ENCODE measurements at regions not wholly inside any gene's neighbourhood (a gene's known extent, or its start where the extent isn't known, plus 50 kb on each side); places are given as distances from the start of the nearest gene placed in this dataset.
"Not testable (repeated sequence)": the region's sequence is repeated elsewhere in the genome, so short reads cannot be mapped to it uniquely, and the experiment has no call there.

GRCh38 chr1:190943722-190944121 lies 466.1 kb upstream of the BRINP3 start:
- TF ChIP-seq, protein P1, sequence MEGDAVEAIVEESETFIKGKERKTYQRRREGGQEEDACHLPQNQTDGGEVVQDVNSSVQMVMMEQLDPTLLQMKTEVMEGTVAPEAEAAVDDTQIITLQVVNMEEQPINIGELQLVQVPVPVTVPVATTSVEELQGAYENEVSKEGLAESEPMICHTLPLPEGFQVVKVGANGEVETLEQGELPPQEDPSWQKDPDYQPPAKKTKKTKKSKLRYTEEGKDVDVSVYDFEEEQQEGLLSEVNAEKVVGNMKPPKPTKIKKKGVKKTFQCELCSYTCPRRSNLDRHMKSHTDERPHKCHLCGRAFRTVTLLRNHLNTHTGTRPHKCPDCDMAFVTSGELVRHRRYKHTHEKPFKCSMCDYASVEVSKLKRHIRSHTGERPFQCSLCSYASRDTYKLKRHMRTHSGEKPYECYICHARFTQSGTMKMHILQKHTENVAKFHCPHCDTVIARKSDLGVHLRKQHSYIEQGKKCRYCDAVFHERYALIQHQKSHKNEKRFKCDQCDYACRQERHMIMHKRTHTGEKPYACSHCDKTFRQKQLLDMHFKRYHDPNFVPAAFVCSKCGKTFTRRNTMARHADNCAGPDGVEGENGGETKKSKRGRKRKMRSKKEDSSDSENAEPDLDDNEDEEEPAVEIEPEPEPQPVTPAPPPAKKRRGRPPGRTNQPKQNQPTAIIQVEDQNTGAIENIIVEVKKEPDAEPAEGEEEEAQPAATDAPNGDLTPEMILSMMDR (IDR thresholded peaks at IDR 0.05): not testable (repeated sequence)
- not testable (repeated sequence) for TF ChIP-seq POLR2A (IDR thresholded peaks at IDR 0.05); POLR2AphosphoS5 (IDR thresholded peaks at IDR 0.05; ENCODE audit: insufficient read depth in 1 of 2, low read depth in 1 of 2)

Measured in vagina (tissue), 2 donors.